Smooth muscle cell (in vitro differentiated cells): ENCODE measurements at regions not wholly inside any gene's neighbourhood (a gene's known extent, or its start where the extent isn't known, plus 50 kb on each side); places are given as distances from the start of the nearest gene placed in this dataset.
"Not testable (repeated sequence)": the region's sequence is repeated elsewhere in the genome, so short reads cannot be mapped to it uniquely, and the experiment has no call there.

Experiments
- DNase-seq: peaks from one replicate; lab custom pipeline; 2025; ENCODE audit not compliant: unreplicated experiment; lab: John Stamatoyannopoulos, UW
- H2AFZ ChIP-seq: fragments of 200-600 bp; sonication (generic); 2 replicates; pipeline ENCODE4 v1.6.0; 2016; ENCODE audit warnings: antibody characterized with exemption, low read depth, mild to moderate bottlenecking
- H3F3A ChIP-seq: fragments of 200-600 bp; sonication (generic); 2 replicates; pipeline ENCODE4 v1.6.0; 2017; ENCODE audit warnings: antibody characterized with exemption, low read depth
- H3K27ac ChIP-seq: fragments of 200-600 bp; sonication (generic); 2 replicates; pipeline ENCODE4 v1.5.1; 2016; ENCODE audit warnings: low read depth, mild to moderate bottlenecking
- H3K27me3 ChIP-seq: fragments of 200-600 bp; sonication (generic); 2 replicates; pipeline ENCODE4 v1.6.1; 2016; ENCODE audit warnings: low read depth, mild to moderate bottlenecking
- H3K36me3 ChIP-seq: fragments of 200-600 bp; sonication (generic); 2 replicates; pipeline ENCODE4 v1.5.1; 2016; ENCODE audit warnings: low read depth
- H3K4me1 ChIP-seq: fragments of 200-600 bp; sonication (generic); 2 replicates; pipeline ENCODE4 v1.5.1; 2016; ENCODE audit warnings: low read depth
- H3K4me2 ChIP-seq: fragments of 200-600 bp; sonication (generic); 2 replicates; pipeline ENCODE4 v1.6.0; 2016; ENCODE audit warnings: mild to moderate bottlenecking
- H3K4me3 ChIP-seq: fragments of 200-600 bp; sonication (generic); 2 replicates; pipeline ENCODE4 v1.5.1; 2016; ENCODE audit warnings: mild to moderate bottlenecking
- H3K79me2 ChIP-seq: fragments of 200-600 bp; sonication (generic); 2 replicates; pipeline ENCODE4 v1.6.0; 2016; ENCODE audit warnings: low read depth, mild to moderate bottlenecking
- H3K9ac ChIP-seq: fragments of 200-600 bp; sonication (generic); 2 replicates; pipeline ENCODE4 v1.6.0; 2016; ENCODE audit warnings: low read depth
- H3K9me3 ChIP-seq: fragments of 200-600 bp; sonication (generic); replicated peaks from 2 replicates; pipeline ENCODE4 v1.5.1; 2016; ENCODE audit warnings: low read depth
- H4K20me1 ChIP-seq: fragments of 200-600 bp; sonication (generic); 2 replicates; pipeline ENCODE4 v1.6.0; 2016; ENCODE audit warnings: low read depth
- WGBS: methylation state at CpG from one replicate; pipeline ENCODE4 v1.1.7; 2016; ENCODE audit warnings: low lambda C conversion rate; 5-methylcytosine and 5-hydroxymethylcytosine counted together
- TF ChIP-seq, protein P1 (sequence below): fragments of 200-600 bp; sonication (generic); IDR thresholded peaks from 2 replicates; pipeline ENCODE4 v1.5.1; 2017; ENCODE audit warnings: borderline replicate concordance, mild to moderate bottlenecking, antibody characterized with exemption; ENCODE audit not compliant: insufficient read depth, poor library complexity, severe bottlenecking

GRCh38 chr18:30806823-30807222 is 235.7 kb downstream of the DSC3 start:
- H3F3A ChIP-seq: no peaks in the 10 kb centered on the region
- H3K36me3 ChIP-seq: no peaks in the 10 kb centered on the region
- no peak overlapping the region for H3K4me2 ChIP-seq
- H2AFZ ChIP-seq: no peak overlapping the region
- TF ChIP-seq, protein P1, sequence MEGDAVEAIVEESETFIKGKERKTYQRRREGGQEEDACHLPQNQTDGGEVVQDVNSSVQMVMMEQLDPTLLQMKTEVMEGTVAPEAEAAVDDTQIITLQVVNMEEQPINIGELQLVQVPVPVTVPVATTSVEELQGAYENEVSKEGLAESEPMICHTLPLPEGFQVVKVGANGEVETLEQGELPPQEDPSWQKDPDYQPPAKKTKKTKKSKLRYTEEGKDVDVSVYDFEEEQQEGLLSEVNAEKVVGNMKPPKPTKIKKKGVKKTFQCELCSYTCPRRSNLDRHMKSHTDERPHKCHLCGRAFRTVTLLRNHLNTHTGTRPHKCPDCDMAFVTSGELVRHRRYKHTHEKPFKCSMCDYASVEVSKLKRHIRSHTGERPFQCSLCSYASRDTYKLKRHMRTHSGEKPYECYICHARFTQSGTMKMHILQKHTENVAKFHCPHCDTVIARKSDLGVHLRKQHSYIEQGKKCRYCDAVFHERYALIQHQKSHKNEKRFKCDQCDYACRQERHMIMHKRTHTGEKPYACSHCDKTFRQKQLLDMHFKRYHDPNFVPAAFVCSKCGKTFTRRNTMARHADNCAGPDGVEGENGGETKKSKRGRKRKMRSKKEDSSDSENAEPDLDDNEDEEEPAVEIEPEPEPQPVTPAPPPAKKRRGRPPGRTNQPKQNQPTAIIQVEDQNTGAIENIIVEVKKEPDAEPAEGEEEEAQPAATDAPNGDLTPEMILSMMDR: no peak
- no peaks in the 10 kb centered on the region for H4K20me1 ChIP-seq
- H3K27ac ChIP-seq: no peak overlapping the region
- no peaks in the 10 kb centered on the region for H3K27me3 ChIP-seq
- no peaks in the 10 kb centered on the region for H3K4me1 ChIP-seq
- no peaks in the 10 kb centered on the region for H3K79me2 ChIP-seq
- no peak overlapping the region for H3K9ac ChIP-seq
- no peak overlapping the region for H3K4me3 ChIP-seq
- no peak for DNase-seq
- H3K9me3 ChIP-seq: no peaks in the 10 kb centered on the region

- TF ChIP-seq, protein P1: no peak
- no peak overlapping the region for H3K9ac ChIP-seq
- no peak overlapping the region for H3K4me3 ChIP-seq
- no peaks in the 10 kb centered on the region for H3K9me3 ChIP-seq
- H3K27ac ChIP-seq: no peak overlapping the region
- no peaks in the 10 kb centered on the region for H3F3A ChIP-seq
- WGBS: 89% methylated on average over 1 of the region's 1 CpG
- no peaks in the 10 kb centered on the region for H3K36me3 ChIP-seq
- no peaks in the 10 kb centered on the region for H3K4me1 ChIP-seq
- H3K27me3 ChIP-seq: no peaks in the 10 kb centered on the region
- H3K4me2 ChIP-seq: no peak overlapping the region
- no peaks in the 10 kb centered on the region for H4K20me1 ChIP-seq
- DNase-seq: no peak
- no peaks in the 10 kb centered on the region for H3K79me2 ChIP-seq
- H2AFZ ChIP-seq: no peak overlapping the region
Measured at GRCh38 chr18:30800800-30801199, 241.7 kb downstream of the DSC3 start.

DNA sequence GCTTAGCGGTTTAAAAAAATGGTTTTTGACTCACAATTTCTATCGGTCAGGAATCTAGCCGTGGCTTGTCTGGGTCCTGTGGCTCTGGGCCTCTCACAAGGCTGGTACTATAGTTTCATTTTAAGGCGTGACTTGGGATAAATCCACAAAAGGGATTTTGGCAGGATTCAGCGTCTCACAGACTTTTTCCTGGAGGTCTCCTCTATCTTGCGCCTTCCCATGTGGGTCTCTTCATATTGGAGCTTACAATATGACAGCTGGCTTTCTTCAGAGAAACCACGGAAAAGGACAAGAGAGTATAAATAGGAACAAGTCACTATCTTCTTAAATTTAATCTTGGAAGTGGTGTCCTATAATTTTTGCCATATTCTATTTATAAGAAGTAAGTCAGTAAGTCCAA is 250.5 kb downstream of the DSC3 start:
- H2AFZ ChIP-seq: no peak overlapping the region
- H3K27me3 ChIP-seq: no peaks in the 10 kb centered on the region
- no peak overlapping the region for H3K4me3 ChIP-seq
- no peak for DNase-seq
- no peaks in the 10 kb centered on the region for H3K9me3 ChIP-seq
- H3K9ac ChIP-seq: no peak overlapping the region
- H3K4me2 ChIP-seq: no peak overlapping the region
- no peaks in the 10 kb centered on the region for H3K4me1 ChIP-seq
- no peaks in the 10 kb centered on the region for H3F3A ChIP-seq
- no peak overlapping the region for H3K27ac ChIP-seq
- TF ChIP-seq, protein P1: no peak
- H4K20me1 ChIP-seq: no peaks in the 10 kb centered on the region
- H3K79me2 ChIP-seq: no peaks in the 10 kb centered on the region
- no peaks in the 10 kb centered on the region for H3K36me3 ChIP-seq
- WGBS: 93% methylated on average over 7 of the region's 7 CpGs

GRCh38 chr18:30788411-30788991 is 254.0 kb downstream of the DSC3 start:
- H3F3A ChIP-seq, H2AFZ ChIP-seq, H3K36me3 ChIP-seq, H3K27me3 ChIP-seq, H3K4me3 ChIP-seq, H3K79me2 ChIP-seq, H3K27ac ChIP-seq, H3K4me2 ChIP-seq, H4K20me1 ChIP-seq, H3K9me3 ChIP-seq, H3K4me1 ChIP-seq, H3K9ac ChIP-seq, DNase-seq: not testable (repeated sequence)
- 95% methylated on average over 21 of the region's 22 CpGs for WGBS
